WTC11 (cell line): ENCODE measurements at regions not wholly inside any gene's neighbourhood (a gene's known extent, or its start where the extent isn't known, plus 50 kb on each side); places are given as distances from the start of the nearest gene placed in this dataset.

Experiments used
- ATAC-seq: fragments of 200-7000 bp; cut with Tn5 transposase; 2 replicates; pipeline ENCODE4 v1.10.0; 2021; ENCODE audit warnings: mild to moderate bottlenecking, moderate library complexity
- CTCF ChIA-PET: fragments of 300-600 bp; sonication (Branson Sonifier 250); formaldehyde crosslinking; loops from one replicate; lab custom pipeline; 2021; ENCODE audit warnings: antibody characterized with exemption; lab: Charles Lee
- POLR2A ChIA-PET: fragments of 350-600 bp; sonication (Branson Sonifier 250); formaldehyde crosslinking; loops from one replicate; lab custom pipeline; 2021; ENCODE audit warnings: antibody characterized with exemption; lab: Charles Lee
- DNase-seq: peaks from one replicate; pipeline ENCODE4 v3.0.0; 2021; ENCODE audit warnings: low spot score
- H3K27ac Mint-ChIP-seq: 2 replicates; pipeline ENCODE4 v1.8.0; 2021; ENCODE audit warnings: mixed read lengths
- H3K27me3 Mint-ChIP-seq: 2 replicates; pipeline ENCODE4 v1.8.0; 2021; ENCODE audit warnings: low read depth, mild to moderate bottlenecking, moderate library complexity, mixed read lengths
- H3K36me3 Mint-ChIP-seq: 2 replicates; pipeline ENCODE4 v1.8.0; 2021; ENCODE audit warnings: mixed read lengths
- H3K4me1 Mint-ChIP-seq: 2 replicates; pipeline ENCODE4 v1.8.0; 2022; ENCODE audit warnings: mixed read lengths
- H3K4me3 Mint-ChIP-seq: 2 replicates; pipeline ENCODE4 v1.8.0; 2021; ENCODE audit warnings: mild to moderate bottlenecking, moderate library complexity, mixed read lengths
- H3K9me3 Mint-ChIP-seq: 2 replicates; pipeline ENCODE4 v1.8.0; 2021; ENCODE audit warnings: mixed read lengths
- ATF1 ChIP-seq: sonication (generic); formaldehyde crosslinking; IDR thresholded peaks from 2 replicates; pipeline ENCODE4 v1.8.1; 2023; ENCODE audit warnings: mild to moderate bottlenecking, moderate library complexity, missing genetic modification reagents
- ATF3 ChIP-seq: sonication (generic); formaldehyde crosslinking; conservative IDR thresholded peaks from 2 replicates; pipeline ENCODE4 v1.8.1; 2022; ENCODE audit warnings: mild to moderate bottlenecking, missing genetic modification reagents
- CREB1 ChIP-seq: sonication (generic); formaldehyde crosslinking; IDR thresholded peaks from 2 replicates; pipeline ENCODE4 v1.8.0; 2023; ENCODE audit warnings: mild to moderate bottlenecking, missing genetic modification reagents
- CREM ChIP-seq: sonication (generic); formaldehyde crosslinking; IDR thresholded peaks from 2 replicates; pipeline ENCODE4 v1.8.1; 2022; ENCODE audit warnings: mild to moderate bottlenecking, missing genetic modification reagents, moderate library complexity
- E2F4 ChIP-seq: sonication (generic); formaldehyde crosslinking; IDR thresholded peaks from 2 replicates; pipeline ENCODE4 v1.8.1; 2022; ENCODE audit warnings: low read depth, mild to moderate bottlenecking, moderate library complexity, missing genetic modification reagents, borderline replicate concordance
- EMX1 ChIP-seq: fragments of 250-450 bp; sonication (Bioruptor Pico); IDR thresholded peaks from 2 replicates; pipeline ENCODE4 v1.8.0; 2021; ENCODE audit warnings: mild to moderate bottlenecking
- ETV6 ChIP-seq: sonication (generic); formaldehyde crosslinking; IDR thresholded peaks from 2 replicates; pipeline ENCODE4 v1.8.1; 2022; ENCODE audit warnings: mild to moderate bottlenecking, missing genetic modification reagents
- FOXJ3 ChIP-seq: sonication (generic); formaldehyde crosslinking; IDR thresholded peaks from 2 replicates; pipeline ENCODE4 v1.9.0; 2021; ENCODE audit warnings: missing genetic modification reagents, mild to moderate bottlenecking, borderline replicate concordance
- GABPB1 ChIP-seq: sonication (generic); formaldehyde crosslinking; IDR thresholded peaks from 2 replicates; pipeline ENCODE4 v1.8.1; 2023; ENCODE audit warnings: mild to moderate bottlenecking, missing genetic modification reagents
- GRHL2 ChIP-seq: fragments of 250-450 bp; sonication (Bioruptor Pico); IDR thresholded peaks from 2 replicates; pipeline ENCODE4 v1.8.0; 2022; ENCODE audit warnings: mild to moderate bottlenecking, moderate library complexity; ENCODE audit not compliant: insufficient replicate concordance, severe bottlenecking
- HMGA2 ChIP-seq: fragments of 250-450 bp; sonication (Bioruptor Pico); IDR thresholded peaks from 2 replicates; pipeline ENCODE4 v1.4.0; 2021; ENCODE audit warnings: mild to moderate bottlenecking, moderate library complexity
- IRF1 ChIP-seq: sonication (generic); formaldehyde crosslinking; IDR thresholded peaks from 2 replicates; pipeline ENCODE4 v1.8.0; 2023; ENCODE audit warnings: missing genetic modification reagents
- KAT7 ChIP-seq: sonication (generic); formaldehyde crosslinking; IDR thresholded peaks from 2 replicates; pipeline ENCODE4 v1.8.1; 2023; ENCODE audit warnings: missing genetic modification reagents, mild to moderate bottlenecking, borderline replicate concordance
- MYBL2 ChIP-seq: sonication (generic); formaldehyde crosslinking; IDR thresholded peaks from 2 replicates; pipeline ENCODE4 v1.8.1; 2023; ENCODE audit warnings: mild to moderate bottlenecking, moderate library complexity, missing genetic modification reagents
- NFE2L1 ChIP-seq: sonication (generic); formaldehyde crosslinking; IDR thresholded peaks from 2 replicates; pipeline ENCODE4 v1.8.1; 2023; ENCODE audit warnings: missing genetic modification reagents
- NFYB ChIP-seq: sonication (generic); formaldehyde crosslinking; conservative IDR thresholded peaks from 2 replicates; pipeline ENCODE4 v1.8.0; 2022; ENCODE audit warnings: low read depth, missing genetic modification reagents
- TEAD1 ChIP-seq: sonication (generic); formaldehyde crosslinking; IDR thresholded peaks from 2 replicates; pipeline ENCODE4 v1.8.0; 2022; ENCODE audit warnings: mild to moderate bottlenecking, missing genetic modification reagents
- USF2 ChIP-seq: sonication (generic); formaldehyde crosslinking; IDR thresholded peaks from 2 replicates; pipeline ENCODE4 v1.8.1; 2023; ENCODE audit warnings: mild to moderate bottlenecking, missing genetic modification reagents, moderate library complexity
- ZBTB21 ChIP-seq: sonication (generic); formaldehyde crosslinking; IDR thresholded peaks from 2 replicates; pipeline ENCODE4 v1.8.1; 2023; ENCODE audit warnings: mild to moderate bottlenecking, missing genetic modification reagents, borderline replicate concordance
- ZBTB43 ChIP-seq: sonication (generic); formaldehyde crosslinking; IDR thresholded peaks from 2 replicates; pipeline ENCODE4 v1.8.1; 2023; ENCODE audit warnings: mild to moderate bottlenecking, missing genetic modification reagents
- ZNF121 ChIP-seq: sonication (generic); formaldehyde crosslinking; IDR thresholded peaks from 2 replicates; pipeline ENCODE4 v1.8.0; 2023; ENCODE audit warnings: missing genetic modification reagents
- ZNF263 ChIP-seq: sonication (generic); formaldehyde crosslinking; IDR thresholded peaks from 2 replicates; pipeline ENCODE4 v1.8.1; 2022; ENCODE audit warnings: low read depth, mild to moderate bottlenecking, moderate library complexity, missing genetic modification reagents
- ZNF416 ChIP-seq: fragments of 250-450 bp; sonication (Bioruptor Pico); IDR thresholded peaks from 2 replicates; pipeline ENCODE4 v1.9.0; 2021; ENCODE audit warnings: mild to moderate bottlenecking, inconsistent platforms
- ZNF671 ChIP-seq: fragments of 250-450 bp; sonication (Bioruptor Pico); IDR thresholded peaks from 2 replicates; pipeline ENCODE4 v1.8.0; 2021; ENCODE audit warnings: mild to moderate bottlenecking
- ZSCAN18 ChIP-seq: fragments of 250-450 bp; sonication (Bioruptor Pico); IDR thresholded peaks from 2 replicates; pipeline ENCODE4 v2.1.2; 2022; ENCODE audit warnings: mild to moderate bottlenecking, moderate library complexity

- no peak for TF ChIP-seq ZBTB43 (CRISPR knock-in tag)
- TF ChIP-seq NFE2L1 (CRISPR knock-in tag), result no peak
- TF ChIP-seq GABPB1 (CRISPR knock-in tag), result no peak
- no peak for TF ChIP-seq FOXJ3 (CRISPR knock-in tag)
- TF ChIP-seq CREM (CRISPR knock-in tag), result no peak
- no peak for TF ChIP-seq ZSCAN18 (CRISPR knock-in tag)
- TF ChIP-seq TEAD1 (CRISPR knock-in tag), result no peak
- TF ChIP-seq NFYB (CRISPR knock-in tag), result no peak
- TF ChIP-seq USF2 (CRISPR knock-in tag), result no peak
- TF ChIP-seq ATF1, result no peak
- TF ChIP-seq KAT7 (CRISPR knock-in tag), result no peak
- TF ChIP-seq ZNF416 (CRISPR knock-in tag), result no peak
- TF ChIP-seq EMX1 (CRISPR knock-in tag), result no peak
- no peak for TF ChIP-seq ZBTB21
Measured at GRCh38 chr22:48520884-48521588, 1306.6 kb downstream of the BRD1 start (continued).

GRCh38 chr22:48520207-48520606 lies 1307.5 kb downstream of the BRD1 start:
- no peak for DNase-seq
- no peaks in the 10 kb centered on the region for H3K27me3 Mint-ChIP-seq
- H3K36me3 Mint-ChIP-seq, result no peaks in the 10 kb centered on the region
- POLR2A ChIA-PET, result no interaction called here
- TF ChIP-seq KAT7 (CRISPR knock-in tag), result no peak
- TF ChIP-seq FOXJ3 (CRISPR knock-in tag), result no peak
- no peak for TF ChIP-seq ZNF121
- TF ChIP-seq ZNF263 (CRISPR knock-in tag), result no peak
- no peak for TF ChIP-seq E2F4 (CRISPR knock-in tag)
- TF ChIP-seq MYBL2, result no peak
- TF ChIP-seq ETV6 (CRISPR knock-in tag), result no peak
- no peak for TF ChIP-seq GRHL2
- no peak for TF ChIP-seq NFE2L1 (CRISPR knock-in tag)
- TF ChIP-seq CREB1 (CRISPR knock-in tag), result no peak
- TF ChIP-seq ATF3 (CRISPR knock-in tag), result no peak
- no peak for TF ChIP-seq ZNF671 (CRISPR knock-in tag)
- TF ChIP-seq IRF1 (CRISPR knock-in tag), result no peak
- TF ChIP-seq HMGA2 (CRISPR knock-in tag), result no peak
- TF ChIP-seq, all 79 proteins: peak for 0
- H3K9me3 Mint-ChIP-seq, result no peaks in the 10 kb centered on the region
- no peak for ATAC-seq
- CTCF ChIA-PET, result no interaction called here
- H3K4me1 Mint-ChIP-seq, result peaks cover 12% of the 10 kb centered on the region
- no peak overlapping the region for H3K4me3 Mint-ChIP-seq
- peak overlapping the region; percentile 65 for H3K27ac Mint-ChIP-seq
